ENCODE measurements at regions not wholly inside any gene's neighbourhood (a gene's known extent, or its start where the extent isn't known, plus 50 kb on each side); places are given as distances from the start of the nearest gene placed in this dataset.
"Not testable (repeated sequence)": the region's sequence is repeated elsewhere in the genome, so short reads cannot be mapped to it uniquely, and the experiment has no call there.

DNA sequence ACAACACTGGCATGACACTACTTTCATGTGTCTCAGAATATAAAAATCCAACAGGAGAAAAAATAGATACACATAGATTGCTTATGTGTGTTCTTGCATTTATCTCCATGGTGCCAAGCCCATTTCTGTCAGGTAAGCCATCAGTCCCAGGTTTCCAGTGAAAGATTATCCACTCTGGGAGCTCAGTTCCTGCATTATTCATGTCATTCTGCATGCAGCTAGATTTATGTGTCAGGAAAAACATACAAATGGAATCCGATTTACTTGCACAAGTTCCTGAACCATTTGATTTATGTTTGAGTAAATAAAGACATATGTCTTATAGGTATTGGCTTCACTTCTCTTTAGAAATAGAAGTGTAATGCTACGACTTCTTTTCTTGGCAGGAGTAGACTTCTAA, 569.7 kb downstream of the KCNJ2 start:
- no peak for DNase-seq

GRCh38 chr17:70746574-70746973, 577.2 kb downstream of the KCNJ2 start:
- DNase-seq, result not testable (repeated sequence)

DNA sequence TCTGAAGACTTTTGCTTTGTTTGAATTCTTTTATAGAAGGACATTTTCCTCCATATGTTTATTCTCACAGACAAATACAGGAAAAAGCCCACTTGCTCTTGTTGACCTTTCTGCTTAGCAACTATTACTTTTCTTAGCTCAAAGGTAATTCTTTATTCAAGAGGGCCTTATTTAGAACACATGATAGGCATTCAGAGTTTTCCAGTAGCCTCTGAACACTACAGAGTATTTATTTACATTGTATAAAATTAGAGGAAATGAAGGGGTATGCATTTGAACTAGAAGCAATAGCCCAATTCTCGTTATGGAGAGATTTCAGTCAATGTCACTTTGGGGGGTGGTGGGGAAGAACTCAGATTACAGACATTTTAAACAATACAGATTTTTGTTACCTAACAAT, 581.7 kb downstream of the KCNJ2 start:
- no peak for DNase-seq

GRCh38 chr17:70752461-70752860, 583.1 kb downstream of the KCNJ2 start:
- not testable (repeated sequence) for DNase-seq

DNA sequence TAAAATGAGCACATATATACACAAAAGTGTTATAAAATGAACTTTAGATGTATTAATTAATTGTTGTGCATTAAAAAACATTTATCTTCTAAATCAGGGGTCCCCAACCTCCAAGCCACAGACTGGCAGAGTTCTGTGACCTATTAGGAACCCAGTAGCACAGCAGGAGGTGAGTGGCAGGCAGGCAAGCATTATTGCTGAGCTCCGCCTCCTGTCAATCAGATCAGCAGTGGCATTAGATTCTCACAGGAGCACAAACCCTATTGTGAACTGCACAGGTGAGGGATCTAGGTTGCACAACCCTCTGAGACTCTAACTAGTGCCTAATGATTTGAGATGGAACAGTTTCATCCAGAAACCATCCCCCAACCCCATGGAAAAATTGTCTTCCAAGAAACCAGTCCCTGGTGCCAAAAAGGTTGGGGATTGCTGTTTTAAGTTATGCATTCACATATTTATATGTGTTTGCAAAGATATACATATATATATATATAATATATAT, 583.7 kb downstream of the KCNJ2 start:
- no peak for DNase-seq

- DNase-seq, result no peak
Observed at GRCh38 chr17:70763018-70763417, 593.7 kb downstream of the KCNJ2 start.

DNA sequence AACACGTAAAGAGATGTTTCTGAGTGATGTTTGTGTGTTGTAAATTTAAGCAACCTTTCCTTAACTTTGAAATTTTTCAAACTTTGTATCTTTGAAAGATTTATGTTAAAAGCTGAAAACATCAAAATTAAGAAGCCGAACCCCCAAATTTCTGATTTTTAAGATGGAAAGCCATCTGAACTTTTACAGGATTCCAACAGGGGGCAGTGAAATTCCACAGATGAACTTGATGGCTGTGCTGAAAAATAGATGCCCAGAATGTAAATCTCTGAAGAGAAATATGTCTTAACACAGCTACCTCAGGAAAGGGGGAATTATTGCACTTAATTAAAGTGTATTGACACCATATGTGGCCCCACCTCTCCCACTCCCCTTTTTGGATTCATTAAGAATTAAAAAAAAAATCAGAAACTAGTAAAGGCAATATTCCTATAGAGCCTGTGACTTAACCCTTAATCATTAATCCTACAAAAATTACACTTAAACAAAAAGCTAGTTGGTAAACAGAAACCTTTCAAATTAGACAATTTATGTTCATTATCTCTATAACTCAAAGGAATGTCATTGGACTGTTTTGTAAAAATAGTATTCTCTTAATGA, 597.9 kb downstream of the KCNJ2 start:
- DNase-seq, result peak; percentile 14 to 48 (median 22)

DNA sequence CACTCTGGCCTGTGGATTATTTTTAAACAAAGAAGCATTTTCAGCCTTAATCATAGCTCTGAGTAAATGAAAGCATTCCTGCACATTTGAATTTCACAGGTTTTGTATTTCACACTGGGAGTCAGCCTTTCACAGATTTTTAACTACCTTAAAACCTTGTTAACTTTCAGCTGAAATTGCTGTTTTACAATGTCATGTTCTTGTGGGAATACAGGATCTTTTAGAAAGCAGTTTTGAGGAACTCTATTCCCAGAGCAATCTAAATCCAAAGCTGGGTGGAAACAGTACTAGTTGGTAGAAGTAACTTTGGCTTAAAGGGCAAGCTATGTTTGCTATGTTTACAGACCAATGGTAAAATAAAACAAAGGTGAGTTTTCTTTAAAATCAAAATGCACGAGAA, 600.6 kb downstream of the KCNJ2 start:
- DNase-seq, result no peak

DNA sequence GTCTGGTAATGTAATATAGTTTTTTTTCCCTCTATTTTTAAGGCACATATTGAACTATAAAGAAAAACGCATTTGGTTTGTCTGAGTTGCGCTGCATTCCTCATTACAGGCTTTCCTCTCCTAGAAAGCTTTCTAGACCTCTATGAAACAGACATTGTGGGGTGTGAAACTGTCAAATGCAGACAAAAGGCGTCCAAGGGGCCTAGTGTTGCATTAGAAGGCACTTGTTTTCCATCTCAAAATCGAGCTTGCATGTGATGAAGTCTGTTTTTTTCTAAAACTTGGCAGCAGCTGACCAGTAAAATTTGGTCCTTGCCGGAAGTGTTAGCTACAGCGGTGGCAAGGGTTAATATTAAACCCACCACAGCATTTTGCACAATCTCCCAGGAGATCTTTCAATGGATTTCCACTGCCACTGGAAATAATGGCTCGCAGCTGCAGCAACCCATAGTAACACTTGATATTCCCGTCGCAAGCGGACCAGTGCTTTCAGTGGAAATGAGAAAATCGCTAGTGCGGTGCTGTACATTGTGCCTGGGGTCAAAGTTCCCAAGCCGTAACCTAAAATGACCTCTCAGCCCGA, 602.6 kb downstream of the KCNJ2 start:
- no peak for DNase-seq

DNA sequence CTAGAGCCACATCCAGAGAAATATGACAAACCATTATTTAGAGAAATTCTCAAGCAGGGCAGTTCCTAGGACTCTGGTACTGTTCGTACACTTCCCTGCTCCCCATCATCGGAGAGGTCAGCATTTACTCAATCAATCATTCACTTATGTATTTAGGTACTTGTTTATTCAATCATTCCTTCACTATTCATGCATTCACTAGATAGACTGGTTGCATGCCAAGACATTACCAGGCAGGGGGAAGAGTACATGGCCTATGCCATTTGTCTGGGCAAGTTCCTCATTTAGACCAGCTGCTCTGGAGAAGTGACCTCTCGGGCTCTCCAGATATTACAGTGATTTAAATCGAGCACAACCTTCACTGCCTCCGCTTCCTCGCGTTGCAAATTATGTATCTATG, 603.4 kb downstream of the KCNJ2 start:
- DNase-seq, result peak in 2 of 4 experiments; percentile 3 to 12

DNA sequence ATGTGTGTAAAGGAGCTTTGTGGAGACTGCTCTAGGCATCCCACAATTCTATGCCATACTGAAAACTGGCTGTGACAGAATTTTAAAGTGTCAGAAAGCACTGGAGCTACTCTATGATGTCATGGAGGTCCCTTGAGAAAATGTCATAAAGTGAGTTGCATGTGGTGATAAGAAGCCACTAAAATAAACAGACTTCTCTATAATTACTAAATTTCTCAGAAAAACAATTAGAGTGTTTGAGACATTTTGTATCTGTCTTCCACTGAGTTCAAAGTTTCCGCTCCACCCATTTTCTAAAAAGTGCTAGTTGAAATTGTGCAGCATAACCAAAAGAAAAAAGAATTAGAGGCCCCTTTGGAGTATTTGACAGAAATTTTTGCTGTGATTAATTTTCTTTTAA, 603.9 kb downstream of the KCNJ2 start:
- no peak for DNase-seq

DNA sequence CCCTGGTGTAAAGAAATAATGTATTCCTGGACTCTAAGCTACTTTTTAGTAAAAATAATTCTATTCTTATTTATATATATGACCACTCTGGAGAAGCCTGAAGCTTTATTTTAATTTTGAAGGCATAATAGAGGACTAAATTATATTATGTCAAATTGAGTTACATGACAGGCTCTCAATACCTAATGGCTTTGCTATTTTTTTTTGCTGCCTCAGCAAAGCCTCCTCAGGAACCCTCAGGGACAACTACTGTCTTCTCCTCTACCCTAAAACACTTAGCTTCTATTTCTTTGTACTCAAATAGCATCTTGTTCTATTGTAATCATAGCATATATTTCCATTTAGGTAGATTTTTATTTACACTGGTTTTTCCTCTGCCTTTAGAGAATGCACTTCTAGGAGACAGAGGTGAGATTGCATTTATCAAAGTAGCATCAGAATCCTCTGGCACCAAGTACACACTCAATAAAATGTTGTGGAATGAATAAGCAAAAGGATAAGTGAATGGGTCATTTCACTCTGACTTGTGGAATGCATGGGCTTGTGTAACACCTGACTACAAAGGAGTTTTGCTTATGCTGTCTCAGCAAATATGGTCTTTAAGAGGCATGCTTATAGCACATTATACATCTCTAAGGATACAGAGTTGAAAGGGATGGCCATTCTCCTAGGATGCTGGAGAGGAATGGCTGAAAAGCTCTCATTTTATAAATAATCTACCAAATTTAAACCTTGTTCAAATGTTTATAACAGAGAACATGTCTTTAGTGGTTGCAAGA, 605.2 kb downstream of the KCNJ2 start:
- DNase-seq, result no peak

DNA sequence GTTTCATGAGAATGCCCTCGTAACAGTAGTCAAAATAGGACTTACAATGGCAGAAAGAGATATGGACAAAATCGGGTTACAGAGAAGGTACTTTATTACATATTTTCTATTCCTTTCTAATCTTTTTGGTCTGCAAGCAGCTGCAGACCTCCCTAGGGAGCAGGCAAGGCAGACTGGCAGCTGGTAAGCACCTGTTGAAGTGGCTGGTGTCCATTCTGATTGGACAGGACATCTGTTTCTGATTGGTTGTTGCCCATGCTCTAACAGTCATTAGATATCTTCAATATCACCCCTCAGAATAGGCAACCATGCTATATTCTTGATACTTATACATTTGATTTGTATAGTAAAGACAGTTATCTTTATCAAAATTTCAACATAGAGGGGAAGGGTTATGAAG, 606.3 kb downstream of the KCNJ2 start:
- no peak for DNase-seq

- DNase-seq, result no peak
Observed at GRCh38 chr17:70776441-70776840, 607.1 kb downstream of the KCNJ2 start.

DNA sequence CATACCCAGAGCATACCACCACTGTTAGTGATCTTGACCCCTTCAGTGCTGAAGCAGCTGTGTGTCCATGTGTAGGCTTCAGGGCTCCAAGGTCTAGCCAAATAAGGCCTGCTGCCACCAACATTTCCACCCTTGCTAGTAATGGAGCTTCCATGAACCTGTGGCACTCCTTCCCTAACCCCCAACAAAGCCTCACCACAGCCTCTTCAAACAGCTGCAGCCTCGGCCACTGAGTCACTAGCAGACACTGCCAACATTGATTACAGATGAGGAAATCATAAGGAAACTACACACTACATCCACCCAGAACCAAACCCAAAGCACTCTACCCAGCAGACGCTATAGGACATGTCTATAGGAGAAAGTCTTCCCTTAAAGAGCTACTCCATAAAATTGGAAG, 610.7 kb downstream of the KCNJ2 start:
- no peak for DNase-seq

DNA sequence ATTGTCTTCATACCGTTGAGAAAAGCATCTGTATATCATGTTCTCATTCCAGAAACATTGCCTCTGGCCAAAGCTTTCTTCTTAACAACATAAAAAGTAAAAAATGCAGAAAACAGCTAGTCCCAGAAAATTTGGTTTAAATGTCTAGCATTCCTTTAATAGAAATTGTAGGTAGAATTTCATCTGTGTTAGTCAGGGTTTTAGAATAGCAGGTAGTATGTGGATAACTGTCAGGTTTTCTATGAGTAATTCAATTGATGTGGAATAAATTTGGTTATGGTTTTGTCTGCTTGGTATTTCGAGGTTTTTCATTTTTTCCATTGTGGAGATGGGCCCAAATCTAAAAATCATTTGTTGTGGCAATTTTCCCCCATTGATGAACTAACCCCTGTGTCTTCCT, 616.7 kb downstream of the KCNJ2 start:
- no peak for DNase-seq

DNA sequence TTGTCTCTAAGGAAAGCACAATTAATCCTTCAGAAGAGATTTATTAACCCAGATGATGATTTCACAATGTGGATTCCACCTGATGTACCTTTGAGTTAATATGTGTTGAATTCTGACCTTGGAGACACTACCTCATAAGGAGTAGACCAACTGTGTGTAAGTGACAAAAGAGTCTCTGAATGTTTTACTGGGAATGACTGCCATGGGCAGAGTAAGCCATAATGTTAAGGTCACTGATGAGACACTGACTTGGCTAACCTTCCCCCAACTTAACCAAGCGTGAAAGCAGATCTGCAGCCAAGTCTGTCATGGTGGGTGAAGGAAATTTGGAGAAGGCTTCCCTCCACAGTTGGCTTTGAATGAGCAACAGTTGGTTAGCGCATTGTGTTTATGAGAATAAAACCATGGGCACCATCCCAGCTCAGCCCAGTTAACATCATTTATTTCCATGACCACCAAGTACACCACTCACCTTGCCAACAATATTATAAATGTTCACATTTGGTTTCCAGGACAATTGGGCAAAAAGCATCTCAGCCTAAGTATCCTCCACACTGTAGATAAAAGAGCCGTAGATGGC, 618.5 kb downstream of the KCNJ2 start:
- no peak for DNase-seq

GRCh38 chr17:70791748-70792443, 622.6 kb downstream of the KCNJ2 start:
- DNase-seq, result no peak

DNA sequence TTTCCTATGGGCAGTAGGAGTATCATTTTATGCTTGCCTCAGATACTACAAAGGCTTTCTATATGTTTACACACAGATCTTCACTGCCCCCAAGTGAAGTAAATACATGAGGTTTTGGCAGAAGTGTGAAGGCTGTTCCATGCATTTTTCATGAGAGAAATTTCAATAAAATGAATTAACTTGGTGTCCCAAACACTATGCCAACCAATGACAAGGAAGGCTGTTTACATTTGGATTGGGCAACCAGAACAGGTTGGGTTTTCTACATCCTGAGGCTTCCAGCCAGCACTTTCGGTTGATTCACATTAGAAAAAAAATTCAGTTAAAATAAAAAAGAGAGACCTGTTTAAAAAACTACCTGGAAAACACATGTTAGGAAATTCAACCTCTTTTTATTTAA, 625.4 kb downstream of the KCNJ2 start:
- DNase-seq, result no peak

GRCh38 chr17:70795620-70796019, 626.3 kb downstream of the KCNJ2 start:
- DNase-seq, result no peak

GRCh38 chr17:70796757-70797156, 627.4 kb downstream of the KCNJ2 start:
- no peak for DNase-seq

DNA sequence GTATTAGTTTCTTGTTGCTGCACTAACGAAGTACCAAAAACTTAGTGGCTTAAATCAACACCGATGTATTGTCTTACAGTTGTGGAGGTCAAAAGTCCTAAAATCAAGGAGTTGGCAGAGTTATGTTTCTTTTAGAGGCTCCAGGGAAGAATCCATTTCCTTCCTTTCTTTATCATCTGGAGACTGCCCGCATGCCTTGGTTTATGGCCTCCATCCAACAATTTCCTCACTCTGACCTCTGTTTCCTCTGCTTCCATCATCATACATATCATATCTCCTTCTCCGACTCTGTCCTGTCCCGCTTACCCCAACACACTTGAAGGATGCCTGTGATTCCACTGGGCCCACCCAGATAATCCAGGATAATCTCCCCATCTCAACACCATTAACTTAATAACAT, 627.8 kb downstream of the KCNJ2 start:
- no peak for DNase-seq

- no peak for DNase-seq
Observed at GRCh38 chr17:70804161-70804560, 634.8 kb downstream of the KCNJ2 start.
